SK-N-SH (cell line): ENCODE measurements at regions not wholly inside any gene's neighbourhood (a gene's known extent, or its start where the extent isn't known, plus 50 kb on each side); places are given as distances from the start of the nearest gene placed in this dataset.

ENCODE experiments used
- CTCF ChIA-PET: fragments of 300-600, 350-600 bp; formaldehyde crosslinking; extraction: SDS; loops from one replicate; lab custom pipeline; 2021; lab: Yijun Ruan, JAX
- POLR2A ChIA-PET: fragments of 350-600 bp; sonication (Branson Sonifier 250); formaldehyde crosslinking; extraction: SDS; loops from one replicate; lab custom pipeline; 2020; ENCODE audit warnings: antibody characterized with exemption, inconsistent platforms; lab: Yijun Ruan, JAX
- DNase-seq: peaks from one replicate; pipeline ENCODE4 v3.0.0; 2012
- H2AFZ ChIP-seq: fragments of 200-600 bp; sonication (generic); 2 replicates; pipeline ENCODE4 v1.8.1; 2016; ENCODE audit warnings: antibody characterized with exemption, mild to moderate bottlenecking, low read depth
- H3F3A ChIP-seq: fragments of 200-600 bp; sonication (generic); replicated peaks from 2 replicates; pipeline ENCODE3; 2016; ENCODE audit warnings: antibody characterized with exemption, mild to moderate bottlenecking; ENCODE audit not compliant: insufficient read depth
- H3K27ac ChIP-seq, 2 experiments: fragments of 200-500 bp in 1 of 2; fragments of 200-600 bp in 1 of 2; sonication (Bioruptor generic) in 1 of 2; sonication (generic), shearing (Covaris generic) in 1 of 2; 2 replicates each; pipeline versions ENCODE4 v1.5.1 to v1.6.1; 2014 to 2016; ENCODE audit warnings: low read depth in 2 of 2, inconsistent platforms in 1 of 2, low read length in 1 of 2, mild to moderate bottlenecking in 1 of 2, mixed read lengths in 1 of 2
- H3K27me3 ChIP-seq: fragments of 200-600 bp; sonication (generic), shearing (Covaris generic); 2 replicates; pipeline ENCODE4 v1.6.1; 2016; ENCODE audit warnings: mixed run types; ENCODE audit not compliant: insufficient read depth
- H3K36me3 ChIP-seq, 2 experiments: fragments of 200-500 bp in 1 of 2; fragments of 200-600 bp in 1 of 2; sonication (Bioruptor generic) in 1 of 2; sonication (generic) in 1 of 2; replicated peaks in 1 of 2; 2 replicates each; pipeline versions ENCODE3 to v1.5.1; 2014 to 2016; ENCODE audit warnings: low read length in 1 of 2, mild to moderate bottlenecking in 1 of 2; ENCODE audit not compliant: insufficient read depth in 2 of 2, control insufficient read depth in 1 of 2
- H3K4me1 ChIP-seq, 2 experiments: fragments of 200-500 bp in 1 of 2; fragments of 200-600 bp in 1 of 2; sonication (Bioruptor generic) in 1 of 2; sonication (generic), shearing (Covaris generic) in 1 of 2; 2 replicates each; pipeline versions ENCODE4 v1.5.1 to v1.6.1; 2014 to 2016; ENCODE audit warnings: low read depth in 1 of 2, low read length in 1 of 2, mixed run types in 1 of 2; ENCODE audit not compliant: insufficient read depth in 2 of 2, control insufficient read depth in 1 of 2
- H3K4me2 ChIP-seq: fragments of 200-600 bp; sonication (generic), shearing (Covaris generic); 2 replicates; pipeline ENCODE4 v1.6.1; 2017; ENCODE audit warnings: mixed run types
- H3K4me3 ChIP-seq, 2 experiments: fragments of 200-500 bp in 1 of 2; fragments of 200-600 bp in 1 of 2; sonication (Bioruptor generic) in 1 of 2; sonication (generic), shearing (Covaris generic) in 1 of 2; 2 replicates each; pipeline versions ENCODE4 v1.5.1 to v1.8.1; 2014 to 2016; ENCODE audit warnings: low read depth in 2 of 2, inconsistent platforms in 1 of 2, low read length in 1 of 2, mild to moderate bottlenecking in 1 of 2, mixed read lengths in 1 of 2, moderate library complexity in 1 of 2
- H3K79me2 ChIP-seq: fragments of 200-600 bp; sonication (generic); 2 replicates; pipeline ENCODE4 v1.8.1; 2017; ENCODE audit warnings: mild to moderate bottlenecking; ENCODE audit not compliant: insufficient read depth
- H3K9ac ChIP-seq: fragments of 200-600 bp; sonication (generic); 2 replicates; pipeline ENCODE4 v1.6.1; 2017; ENCODE audit warnings: mixed run types
- H3K9me2 ChIP-seq: fragments of 200-600 bp; sonication (generic); 2 replicates; pipeline ENCODE4 v1.6.1; 2017; ENCODE audit warnings: mixed run types
- H3K9me3 ChIP-seq: fragments of 200-600 bp; sonication (generic); 2 replicates; pipeline ENCODE4 v1.6.1; 2017; ENCODE audit warnings: mixed run types, mild to moderate bottlenecking, moderate library complexity
- H4K20me1 ChIP-seq: fragments of 200-600 bp; sonication (generic); 2 replicates; pipeline ENCODE4 v1.6.1; 2017; ENCODE audit warnings: mild to moderate bottlenecking, mixed run types; ENCODE audit not compliant: insufficient read depth
- CHD2 ChIP-seq: fragments of 150-350 bp; IDR thresholded peaks from 2 replicates; pipeline ENCODE4 v1.6.1; 2018; ENCODE audit warnings: low read length; ENCODE audit not compliant: partially characterized antibody
- ELF1 ChIP-seq: IDR thresholded peaks from 2 replicates; pipeline ENCODE4 v1.4.0; 2012
- FOXJ3 ChIP-seq: sonication (generic); formaldehyde crosslinking; IDR thresholded peaks from 2 replicates; pipeline ENCODE4 v1.5.1; 2020; ENCODE audit warnings: mild to moderate bottlenecking, missing genetic modification reagents
- FOXM1 ChIP-seq: IDR thresholded peaks from 2 replicates; pipeline ENCODE4 v1.4.0; 2012; ENCODE audit warnings: low read depth, mild to moderate bottlenecking
- GABPA ChIP-seq: IDR thresholded peaks from 2 replicates; pipeline ENCODE4 v1.4.0; 2012; ENCODE audit warnings: low read depth, mild to moderate bottlenecking
- MEF2A ChIP-seq: IDR thresholded peaks from 2 replicates; pipeline ENCODE4 v1.4.0; 2012; ENCODE audit warnings: low read depth, borderline replicate concordance
- NFIC ChIP-seq: IDR thresholded peaks from 2 replicates; pipeline ENCODE4 v1.4.0; 2012; ENCODE audit warnings: borderline replicate concordance
- POLR2AphosphoS5 ChIP-seq: IDR thresholded peaks from 2 replicates; pipeline ENCODE4 v1.6.1; 2012; ENCODE audit warnings: low read depth, low read length
- RFX5 ChIP-seq: IDR thresholded peaks from 2 replicates; pipeline ENCODE4 v1.6.1; 2012; ENCODE audit warnings: mild to moderate bottlenecking, improper control_type of control experiment, low read length
- TAF1 ChIP-seq: IDR thresholded peaks from 2 replicates; pipeline ENCODE4 v1.6.1; 2012; ENCODE audit warnings: low read depth, mild to moderate bottlenecking, low read length, moderate library complexity, borderline replicate concordance
- TEAD4 ChIP-seq: IDR thresholded peaks from 2 replicates; pipeline ENCODE4 v1.4.0; 2012; ENCODE audit warnings: mild to moderate bottlenecking, borderline replicate concordance; ENCODE audit not compliant: insufficient read depth
- USF1 ChIP-seq: IDR thresholded peaks from 2 replicates; pipeline ENCODE4 v1.4.0; 2012; ENCODE audit warnings: low read depth, borderline replicate concordance
- USF2 ChIP-seq: fragments of 150-350 bp; IDR thresholded peaks from 2 replicates; pipeline ENCODE4 v1.6.1; 2017; ENCODE audit warnings: antibody characterized with exemption, low read length, low read depth, borderline replicate concordance
- YY1 ChIP-seq: IDR thresholded peaks from 2 replicates; pipeline ENCODE4 v1.4.0; 2012; ENCODE audit warnings: low read depth, mild to moderate bottlenecking
- WGBS: methylation state at CpG from one replicate; pipeline ENCODE4 v1.1.6; 2017; ENCODE audit warnings: low lambda C conversion rate; 5-methylcytosine and 5-hydroxymethylcytosine counted together
- TF ChIP-seq, protein P1 (sequence below): IDR thresholded peaks from 2 replicates; pipeline ENCODE4 v1.4.0; 2012; ENCODE audit warnings: low read depth, borderline replicate concordance
- TF ChIP-seq, protein P2 (sequence below): fragments of 150-350 bp; IDR thresholded peaks from 2 replicates; pipeline ENCODE4 v1.6.1; 2016; ENCODE audit warnings: mild to moderate bottlenecking, low read depth, low read length

DNA sequence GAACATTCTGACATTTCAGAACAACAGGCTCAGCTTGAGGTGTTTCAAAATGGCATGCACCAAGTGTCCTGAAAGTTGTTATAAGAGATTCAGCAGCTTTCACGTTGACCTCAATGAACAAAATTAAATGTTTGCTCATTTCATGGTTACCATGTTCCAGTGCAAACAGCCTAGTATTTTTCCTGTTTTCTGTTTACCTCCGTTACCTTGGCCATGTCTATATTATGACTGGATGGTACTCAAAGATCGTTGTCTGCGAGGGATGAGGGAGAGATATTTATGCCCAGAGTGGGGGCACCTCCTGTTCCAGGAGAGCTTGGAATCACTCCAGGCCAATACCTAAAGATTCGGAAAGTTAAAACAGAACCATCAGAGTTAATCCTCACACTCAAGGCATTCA, 83.8 kb upstream of the SASH1 start (continued):
- TF ChIP-seq CHD2 (no peak), TAF1 (no peak), FOXM1 (no peak), POLR2AphosphoS5 (no peak), USF2 (no peak), RFX5 (no peak)

GRCh38 chr6:148261470-148261869, 81.2 kb upstream of the SASH1 start:
- TF ChIP-seq USF1: no peak
- no peak for TF ChIP-seq MEF2A
- no peak for TF ChIP-seq TAF1
- TF ChIP-seq NFIC: no peak
- no peak for TF ChIP-seq FOXJ3 (CRISPR knock-in tag)
- TF ChIP-seq, protein P1, sequence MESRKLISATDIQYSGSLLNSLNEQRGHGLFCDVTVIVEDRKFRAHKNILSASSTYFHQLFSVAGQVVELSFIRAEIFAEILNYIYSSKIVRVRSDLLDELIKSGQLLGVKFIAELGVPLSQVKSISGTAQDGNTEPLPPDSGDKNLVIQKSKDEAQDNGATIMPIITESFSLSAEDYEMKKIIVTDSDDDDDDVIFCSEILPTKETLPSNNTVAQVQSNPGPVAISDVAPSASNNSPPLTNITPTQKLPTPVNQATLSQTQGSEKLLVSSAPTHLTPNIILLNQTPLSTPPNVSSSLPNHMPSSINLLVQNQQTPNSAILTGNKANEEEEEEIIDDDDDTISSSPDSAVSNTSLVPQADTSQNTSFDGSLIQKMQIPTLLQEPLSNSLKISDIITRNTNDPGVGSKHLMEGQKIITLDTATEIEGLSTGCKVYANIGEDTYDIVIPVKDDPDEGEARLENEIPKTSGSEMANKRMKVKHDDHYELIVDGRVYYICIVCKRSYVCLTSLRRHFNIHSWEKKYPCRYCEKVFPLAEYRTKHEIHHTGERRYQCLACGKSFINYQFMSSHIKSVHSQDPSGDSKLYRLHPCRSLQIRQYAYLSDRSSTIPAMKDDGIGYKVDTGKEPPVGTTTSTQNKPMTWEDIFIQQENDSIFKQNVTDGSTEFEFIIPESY: no peak
- TF ChIP-seq, protein P2, sequence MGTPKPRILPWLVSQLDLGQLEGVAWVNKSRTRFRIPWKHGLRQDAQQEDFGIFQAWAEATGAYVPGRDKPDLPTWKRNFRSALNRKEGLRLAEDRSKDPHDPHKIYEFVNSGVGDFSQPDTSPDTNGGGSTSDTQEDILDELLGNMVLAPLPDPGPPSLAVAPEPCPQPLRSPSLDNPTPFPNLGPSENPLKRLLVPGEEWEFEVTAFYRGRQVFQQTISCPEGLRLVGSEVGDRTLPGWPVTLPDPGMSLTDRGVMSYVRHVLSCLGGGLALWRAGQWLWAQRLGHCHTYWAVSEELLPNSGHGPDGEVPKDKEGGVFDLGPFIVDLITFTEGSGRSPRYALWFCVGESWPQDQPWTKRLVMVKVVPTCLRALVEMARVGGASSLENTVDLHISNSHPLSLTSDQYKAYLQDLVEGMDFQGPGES: no peak
- no peak for TF ChIP-seq POLR2AphosphoS5
- no peak for TF ChIP-seq GABPA
- no peak for TF ChIP-seq ELF1
- TF ChIP-seq YY1: no peak
- no peak for TF ChIP-seq TEAD4
- TF ChIP-seq, all 33 proteins: peak for 0
- no peaks in the 10 kb centered on the region for H3K9me2 ChIP-seq
- H3K4me2 ChIP-seq: no peak overlapping the region
- no peaks in the 10 kb centered on the region for H3F3A ChIP-seq
- no peaks in the 10 kb centered on the region for H3K79me2 ChIP-seq
- DNase-seq: no peak
- no peak overlapping the region for H3K9ac ChIP-seq
- POLR2A ChIA-PET: no interaction called here
- no peaks in the 10 kb centered on the region for H3K9me3 ChIP-seq
- no peaks in the 10 kb centered on the region for H3K36me3 ChIP-seq
- CTCF ChIA-PET: no interaction called here
- no peaks in the 10 kb centered on the region for H3K27me3 ChIP-seq
- H3K27ac ChIP-seq: no peak overlapping the region
- H3K4me3 ChIP-seq: no peak overlapping the region
- no peaks in the 10 kb centered on the region for H4K20me1 ChIP-seq
- H3K4me1 ChIP-seq: no peaks in the 10 kb centered on the region
- WGBS: 46% methylated on average over 5 of the region's 6 CpGs
- no peak overlapping the region for H2AFZ ChIP-seq
